ENCODE measurements at regions not wholly inside any gene's neighbourhood (a gene's known extent, or its start where the extent isn't known, plus 50 kb on each side); places are given as distances from the start of the nearest gene placed in this dataset.

- H4K20me1 ChIP-seq: no peaks in the 10 kb centered on the region
- no peak for TF ChIP-seq Cebpa-rat (IDR thresholded peaks at IDR 0.05)
- H3K27ac ChIP-seq: peak overlapping the region in 2 of 11 experiments; percentile 50 to 58; a peak in 1 of 22 replicates
- no peaks in the 10 kb centered on the region for H3K27me3 ChIP-seq
- H3K9ac ChIP-seq: no peak overlapping the region
- H3K4me1 ChIP-seq: peaks cover 0 to 61% (median 14%) of the 10 kb centered on the region in 10 experiments; a peak in 16 of 20 replicates
- H3K4me2 ChIP-seq: peak overlapping the region in 1 of 11 experiments; percentile 21; a peak in 3 of 22 replicates
- no peaks in the 10 kb centered on the region; a peak in 1 of 22 replicates for H3K36me3 ChIP-seq
- no peak overlapping the region for H3K4me3 ChIP-seq
- peaks cover 37 to 77% (median 54%) of the 10 kb centered on the region in 11 experiments for H3K9me3 ChIP-seq (replicated peaks in 1 of 11)
Measured at GRCh38 chr10:3355536-3355935, 183.0 kb upstream of the PITRM1 start.

- Histone ChIP-seq H3K27me3 (no peaks in the 10 kb centered on the region), H3K27ac (peak overlapping the region in 2 of 11 experiments; percentile 50 to 58; a peak in 3 of 22 replicates), H3K9ac (no peak overlapping the region), H4K20me1 (no peaks in the 10 kb centered on the region), H3K4me3 (no peak overlapping the region), H3K9me3 (replicated peaks in 1 of 11) (peaks cover 25 to 65% (median 42%) of the 10 kb centered on the region in 11 experiments), H3K36me3 (no peaks in the 10 kb centered on the region; a peak in 1 of 22 replicates), H3K4me2 (peak overlapping the region in 3 of 11 experiments; percentile 21 to 57 (median 30); a peak in 5 of 22 replicates), H3K4me1 (peaks cover 0 to 67% (median 15%) of the 10 kb centered on the region in 10 experiments; a peak in 16 of 20 replicates)
- no peak for TF ChIP-seq Cebpa-rat (IDR thresholded peaks at IDR 0.05)
Measured at GRCh38 chr10:3354174-3354900, 181.8 kb upstream of the PITRM1 start.

GRCh38 chr10:3353235-3353634 lies 180.7 kb upstream of the PITRM1 start:
- no peak overlapping the region for H3K9ac ChIP-seq
- H3K4me2 ChIP-seq: peak overlapping the region in 3 of 11 experiments; percentile 3 to 51 (median 21); a peak in 4 of 22 replicates

DNA sequence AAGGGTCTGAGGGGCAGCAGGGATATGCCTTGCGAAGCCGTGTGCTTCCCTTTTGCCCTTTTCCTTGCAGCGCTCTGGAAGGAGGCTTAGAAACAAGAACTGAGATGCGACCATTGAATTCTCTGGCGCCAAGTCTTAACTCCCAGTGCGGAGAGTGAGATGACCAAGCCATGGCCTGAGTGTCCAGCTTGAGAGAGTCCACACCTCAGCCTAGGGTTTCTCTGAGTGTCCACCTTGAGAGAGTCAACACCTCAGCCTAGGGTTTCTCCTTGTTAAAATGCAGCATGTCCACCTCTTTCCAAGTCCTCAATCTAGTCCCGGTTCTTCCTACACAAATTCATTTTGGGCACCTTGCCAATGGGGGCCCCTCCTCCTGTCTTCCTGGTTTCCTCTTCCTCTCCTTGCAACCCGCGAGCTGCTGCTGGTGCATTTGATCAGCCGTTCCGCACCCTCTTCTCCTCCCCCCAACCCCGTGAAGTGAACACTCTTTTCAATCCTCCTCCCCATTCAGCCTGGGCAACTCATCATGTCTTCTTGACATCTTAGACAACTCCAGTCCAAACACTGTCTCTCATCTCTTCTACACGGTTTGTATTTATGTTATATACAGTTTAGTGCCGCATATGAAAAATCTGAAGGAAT lies 178.2 kb upstream of the PITRM1 start:
- Histone ChIP-seq H3K27me3 (no peaks in the 10 kb centered on the region), H3K4me1 (peaks cover 0 to 44% (median 5%) of the 10 kb centered on the region in 10 experiments; a peak in 9 of 20 replicates), H3K9ac (no peak overlapping the region), H3K9me3 (replicated peaks in 1 of 11) (peaks cover 6 to 36% (median 22%) of the 10 kb centered on the region in 11 experiments; a peak in 19 of 22 replicates), H3K4me3 (no peak overlapping the region), H3K27ac (no peak overlapping the region), H3K4me2 (peak overlapping the region in 9 of 11 experiments; percentile 2 to 63 (median 18); a peak in 9 of 22 replicates), H3K36me3 (no peaks in the 10 kb centered on the region), H4K20me1 (no peaks in the 10 kb centered on the region)
- no peak for TF ChIP-seq Cebpa-rat (IDR thresholded peaks at IDR 0.05)

More at GRCh38 chr10:3353235-3353634, 180.7 kb upstream of the PITRM1 start:
- no peaks in the 10 kb centered on the region for H3K36me3 ChIP-seq
- TF ChIP-seq Cebpa-rat (IDR thresholded peaks at IDR 0.05): no peak
- peaks cover 16 to 54% (median 31%) of the 10 kb centered on the region in 11 experiments for H3K9me3 ChIP-seq (replicated peaks in 1 of 11)
- H3K4me1 ChIP-seq: peaks cover 0 to 62% (median 11%) of the 10 kb centered on the region in 10 experiments; a peak in 15 of 20 replicates
- no peak overlapping the region for H3K4me3 ChIP-seq
- H3K27ac ChIP-seq: no peak overlapping the region
- no peaks in the 10 kb centered on the region for H3K27me3 ChIP-seq
- no peaks in the 10 kb centered on the region for H4K20me1 ChIP-seq

DNA sequence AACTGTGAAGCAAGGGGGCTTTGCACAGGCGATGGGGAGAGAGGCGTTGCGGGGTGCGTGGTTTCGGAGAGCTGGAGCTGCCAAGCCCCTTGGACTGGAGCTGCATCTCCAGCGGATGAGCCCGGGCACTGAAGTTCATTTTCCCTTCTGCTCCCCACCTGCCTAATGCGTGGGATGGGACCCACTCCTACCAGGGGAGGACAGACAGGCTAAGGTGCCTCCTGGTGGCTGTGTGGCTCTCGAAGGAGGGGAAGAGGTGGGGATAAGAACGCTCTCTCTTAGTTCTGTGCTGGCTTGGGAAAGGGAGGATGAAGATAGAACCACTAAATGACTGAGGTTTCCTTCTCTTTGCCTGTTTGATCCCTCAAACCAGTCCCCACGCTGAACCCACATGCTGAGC lies 177.6 kb upstream of the PITRM1 start:
- no peak overlapping the region for H3K4me3 ChIP-seq
- H4K20me1 ChIP-seq: no peaks in the 10 kb centered on the region
- no peaks in the 10 kb centered on the region for H3K27me3 ChIP-seq
- H3K27ac ChIP-seq: no peak overlapping the region
- no peak overlapping the region for H3K9ac ChIP-seq
- no peaks in the 10 kb centered on the region for H3K36me3 ChIP-seq
- peaks cover 0 to 38% (median 5%) of the 10 kb centered on the region in 10 experiments; a peak in 9 of 20 replicates for H3K4me1 ChIP-seq
- TF ChIP-seq Cebpa-rat (IDR thresholded peaks at IDR 0.05): no peak
- H3K4me2 ChIP-seq: peak overlapping the region in 5 of 11 experiments; percentile 12 to 63 (median 36); a peak in 6 of 22 replicates
- peaks cover 6 to 34% (median 22%) of the 10 kb centered on the region in 11 experiments; a peak in 19 of 22 replicates for H3K9me3 ChIP-seq (replicated peaks in 1 of 11)

- Histone ChIP-seq H3K4me1 (peaks cover 0 to 22% (median 5%) of the 10 kb centered on the region in 10 experiments; a peak in 8 of 20 replicates), H4K20me1 (no peaks in the 10 kb centered on the region), H3K27ac (no peak overlapping the region), H3K4me3 (no peak overlapping the region), H3K4me2 (no peak overlapping the region), H3K9me3 (replicated peaks in 1 of 11) (peaks cover under 1 to 18% (median 7%) of the 10 kb centered on the region in 11 experiments; a peak in 12 of 22 replicates), H3K36me3 (no peaks in the 10 kb centered on the region), H3K9ac (no peak overlapping the region), H3K27me3 (no peaks in the 10 kb centered on the region)
- TF ChIP-seq Cebpa-rat (IDR thresholded peaks at IDR 0.05): no peak
Measured at GRCh38 chr10:3348564-3348963, 176.0 kb upstream of the PITRM1 start.

GRCh38 chr10:3347413-3348182 lies 175.0 kb upstream of the PITRM1 start:
- H3K27ac ChIP-seq: no peak overlapping the region
- no peak overlapping the region for H3K4me3 ChIP-seq
- H3K9ac ChIP-seq: no peak overlapping the region
- H3K27me3 ChIP-seq: no peaks in the 10 kb centered on the region
- H3K4me2 ChIP-seq: no peak overlapping the region
- H3K4me1 ChIP-seq: peaks cover 0 to 12% (median 5%) of the 10 kb centered on the region in 10 experiments; a peak in 8 of 20 replicates
- TF ChIP-seq Cebpa-rat (IDR thresholded peaks at IDR 0.05): no peak
- no peaks in the 10 kb centered on the region for H3K36me3 ChIP-seq
- H4K20me1 ChIP-seq: no peaks in the 10 kb centered on the region
- peaks cover 0 to 10% (median 2%) of the 10 kb centered on the region in 11 experiments; a peak in 5 of 22 replicates for H3K9me3 ChIP-seq (replicated peaks in 1 of 11)

- Histone ChIP-seq H3K9ac (no peak overlapping the region), H3K4me3 (no peak overlapping the region), H3K9me3 (replicated peaks in 1 of 11) (peaks cover 0 to 3% (median 0%) of the 10 kb centered on the region in 11 experiments; a peak in 3 of 22 replicates), H4K20me1 (no peaks in the 10 kb centered on the region), H3K4me2 (no peak overlapping the region), H3K36me3 (no peaks in the 10 kb centered on the region), H3K27ac (no peak overlapping the region), H3K27me3 (no peaks in the 10 kb centered on the region), H3K4me1 (peaks cover 0 to 12% (median 5%) of the 10 kb centered on the region in 10 experiments; a peak in 8 of 20 replicates)
- no peak for TF ChIP-seq Cebpa-rat (IDR thresholded peaks at IDR 0.05)
Measured at GRCh38 chr10:3346851-3347250, 174.3 kb upstream of the PITRM1 start.
